MM.1S (cell line): ENCODE measurements at regions not wholly inside any gene's neighbourhood (a gene's known extent, or its start where the extent isn't known, plus 50 kb on each side); places are given as distances from the start of the nearest gene placed in this dataset.

Experiments
- CTCF ChIP-seq: fragments of 300-600 bp; sonication (generic); IDR thresholded peaks from 2 replicates; pipeline ENCODE4 v1.5.1; 2016; ENCODE audit warnings: antibody characterized with exemption, low read length, mixed read lengths
- EZH2 ChIP-seq: fragments of 300-600 bp; sonication (generic); optimal IDR thresholded peaks from 2 replicates; pipeline ENCODE3; 2017; ENCODE audit warnings: low read depth, mild to moderate bottlenecking, antibody characterized with exemption, low read length, mixed read lengths
- EZH2phosphoT487 ChIP-seq: fragments of 300-600 bp; sonication (generic); IDR thresholded peaks from 2 replicates; pipeline ENCODE4 v1.6.1; 2018; ENCODE audit warnings: antibody characterized with exemption, low read length

GRCh38 chr2:6392966-6393365 lies 472.7 kb downstream of the CMPK2 start:
- TF ChIP-seq CTCF (no peak), EZH2 (no peak), EZH2phosphoT487 (no peak)
